HG03066 (cell line): ENCODE measurements at regions not wholly inside any gene's neighbourhood (a gene's known extent, or its start where the extent isn't known, plus 50 kb on each side); places are given as distances from the start of the nearest gene placed in this dataset.

Experiments
- ATAC-seq: cut with Tn5 transposase; IDR thresholded peaks from one replicate; pipeline ENCODE4 v1.9.1; 2021; ENCODE audit warnings: low read depth; ENCODE audit not compliant: unreplicated experiment

DNA sequence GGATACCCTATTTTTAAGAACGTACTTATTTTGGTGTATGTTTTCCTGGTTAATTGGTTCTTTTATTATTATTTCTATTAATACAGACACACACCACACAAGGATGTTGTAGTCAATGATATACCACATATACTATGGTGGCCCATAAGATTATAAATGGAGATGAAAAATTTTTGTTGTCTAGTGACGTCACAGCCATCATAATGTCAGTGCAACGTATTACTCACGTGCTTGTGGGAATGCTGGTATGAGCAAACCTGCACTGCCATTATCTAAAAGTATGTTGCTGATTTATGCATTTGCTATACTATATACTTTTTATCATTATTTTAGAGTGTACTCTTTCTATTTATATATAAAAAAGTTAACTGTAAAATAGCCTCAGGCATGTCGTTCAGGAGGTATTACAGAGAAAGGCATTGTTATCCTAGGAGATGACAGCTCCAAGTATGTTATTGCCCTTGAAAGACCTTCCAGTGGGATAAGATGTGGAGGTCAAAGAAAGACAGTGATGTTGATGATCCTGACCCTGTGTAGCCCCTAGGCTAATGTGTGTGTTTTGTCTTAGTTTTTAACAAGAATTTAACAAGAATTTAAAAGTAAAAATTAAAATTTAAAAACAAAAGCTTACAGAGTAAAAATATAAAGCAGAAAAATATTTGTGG, 65.6 kb upstream of the SGCD start:
- no peak for ATAC-seq

DNA sequence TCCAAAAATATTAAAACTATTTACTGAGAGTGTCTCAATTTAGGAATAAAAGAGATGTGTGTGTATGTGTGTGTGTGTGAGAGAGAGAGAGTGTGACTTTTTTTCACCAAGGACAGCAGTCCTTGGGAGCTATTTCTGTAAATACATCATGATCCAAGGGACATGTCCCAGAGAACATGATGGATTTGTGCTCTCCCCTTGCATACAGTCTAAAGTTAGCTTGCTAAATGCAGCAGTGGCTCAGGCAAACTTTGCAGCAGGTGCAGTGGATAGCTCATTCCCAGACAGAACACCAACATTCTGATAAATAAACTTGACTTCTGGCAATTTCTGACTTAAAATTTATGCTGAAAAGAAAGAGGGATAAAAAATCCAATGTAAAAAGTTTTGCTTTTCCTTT, 55.4 kb upstream of the SGCD start:
- no peak for ATAC-seq

DNA sequence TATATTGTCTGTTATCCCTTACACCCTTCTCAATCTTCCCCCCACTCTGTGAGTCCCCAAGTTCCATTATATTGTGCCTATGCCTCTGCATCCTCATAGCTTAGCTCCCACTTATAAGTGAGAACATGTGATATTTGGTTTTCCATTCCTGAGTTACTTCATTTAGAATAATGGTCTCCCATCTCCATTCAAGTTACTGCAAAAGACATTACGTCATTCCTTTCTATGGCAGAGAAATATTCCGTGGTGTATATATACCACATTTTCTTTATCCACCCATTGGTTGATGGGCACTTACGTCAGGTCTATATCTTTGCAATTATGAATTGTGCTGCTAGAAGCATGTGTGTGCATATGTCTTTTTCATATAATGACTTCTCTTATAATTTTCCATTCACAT, 54.8 kb upstream of the SGCD start:
- ATAC-seq = no peak

DNA sequence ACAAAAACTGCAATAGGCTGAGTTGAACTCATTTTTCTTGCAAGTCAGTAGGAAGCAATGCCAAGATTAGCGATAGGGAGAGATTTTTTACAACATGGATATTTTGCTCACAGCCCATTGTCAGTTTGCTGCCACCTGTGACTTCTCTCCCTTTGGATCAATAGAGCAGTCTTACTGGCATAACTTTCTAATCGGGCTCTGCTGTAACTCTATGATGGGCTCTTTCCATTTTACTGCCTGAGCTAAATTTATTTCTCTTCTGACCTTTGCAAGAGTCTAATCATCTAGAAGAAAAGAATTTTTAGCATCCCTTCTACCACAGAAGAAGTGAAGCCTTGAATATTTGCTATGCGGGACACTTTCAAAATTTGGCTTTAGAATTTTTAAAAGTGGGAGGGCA, 53.6 kb upstream of the SGCD start:
- ATAC-seq = no peak

DNA sequence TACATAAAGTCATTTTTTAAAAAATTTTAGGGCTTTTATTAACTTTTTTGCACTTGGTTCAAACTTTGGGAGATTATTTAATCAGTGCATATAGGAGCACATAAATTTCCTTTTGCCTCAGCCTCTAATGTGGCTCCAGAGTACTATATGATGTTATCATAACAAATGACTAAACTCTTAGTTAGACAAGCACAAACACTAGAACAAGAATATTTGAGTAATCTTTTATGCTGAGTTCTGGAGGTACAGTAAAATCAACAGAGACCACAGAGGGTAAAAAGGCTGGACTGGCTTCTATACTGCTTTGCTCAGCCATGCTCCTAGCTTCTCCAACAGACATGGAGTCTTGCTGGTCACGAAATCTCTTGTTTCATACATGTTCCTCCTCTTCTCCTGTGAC, 52.5 kb upstream of the SGCD start:
- no peak for ATAC-seq
